Activated CD4-positive, alpha-beta T cell treated with anti-CD3 and anti-CD28 coated beads for 4 hours (primary cell): ENCODE measurements at regions not wholly inside any gene's neighbourhood (a gene's known extent, or its start where the extent isn't known, plus 50 kb on each side); places are given as distances from the start of the nearest gene placed in this dataset.
"Not testable (repeated sequence)": the region's sequence is repeated elsewhere in the genome, so short reads cannot be mapped to it uniquely, and the experiment has no call there.

Experiments
- DNase-seq, 2 donors: peaks; one replicate each; pipeline ENCODE4 v3.0.0-alpha.2; 2020

DNA sequence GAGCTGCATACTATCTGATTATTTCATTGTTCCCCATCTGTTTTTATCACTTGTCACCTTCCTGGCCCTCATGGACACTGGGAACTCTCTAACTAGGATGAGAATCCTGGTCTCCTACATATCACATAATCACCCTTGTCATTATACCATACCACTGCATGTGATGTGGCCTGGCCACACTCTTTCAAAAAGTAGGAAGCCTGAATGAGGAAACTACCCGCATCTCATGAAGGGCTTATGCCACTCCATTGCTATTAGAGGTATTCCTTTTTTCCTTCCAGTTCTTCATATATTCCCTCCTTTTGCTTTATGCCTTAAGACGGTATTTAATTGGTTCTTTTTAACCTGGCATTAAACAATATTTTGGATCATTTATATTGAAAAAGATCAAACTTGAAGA is 1341.4 kb upstream of the NUDT12 start:
- no peak for DNase-seq

- no peak for DNase-seq
Observed at GRCh38 chr5:104891596-104891995, 1329.0 kb upstream of the NUDT12 start.

- DNase-seq, result no peak
Observed at GRCh38 chr5:104890767-104891166, 1328.2 kb upstream of the NUDT12 start.

DNA sequence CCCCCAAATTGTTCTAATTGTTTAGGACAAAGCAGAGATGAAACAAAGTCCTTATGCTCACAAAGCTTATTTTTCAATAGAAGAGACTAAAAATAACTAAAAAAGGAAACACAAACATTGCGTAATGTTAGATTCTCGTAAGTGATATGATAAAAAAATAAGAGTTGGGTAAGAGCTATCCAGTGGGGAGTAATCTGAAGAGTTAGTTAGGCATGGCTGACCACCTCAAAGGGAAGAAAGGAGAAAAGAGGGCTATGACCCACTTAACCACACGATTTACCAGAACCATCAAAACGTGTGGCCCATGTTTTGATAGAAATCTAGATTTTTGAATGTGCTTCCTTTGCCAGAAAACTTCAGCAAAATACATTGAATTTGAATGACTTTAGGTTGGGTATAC is 1296.8 kb upstream of the NUDT12 start:
- no peak for DNase-seq

DNA sequence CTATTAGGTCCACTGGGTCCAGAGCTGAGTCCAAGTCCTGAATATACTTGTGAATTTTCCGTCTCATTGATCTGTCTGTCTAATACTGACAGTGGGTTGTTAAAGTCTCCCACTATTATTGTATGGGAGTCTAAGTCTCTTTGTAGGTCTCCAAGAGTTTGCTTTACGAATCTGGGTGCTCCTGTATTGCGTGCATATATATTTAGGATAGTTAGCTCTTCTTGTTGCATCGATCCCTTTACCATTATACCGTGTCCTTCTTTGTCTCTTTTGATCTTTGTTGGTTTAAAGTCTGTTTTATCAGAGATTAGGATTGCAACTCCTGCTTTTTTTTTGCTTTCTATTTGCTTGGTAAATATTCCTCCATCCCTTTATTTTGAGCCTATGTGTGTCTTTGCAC is 1289.5 kb upstream of the NUDT12 start:
- DNase-seq, result not testable (repeated sequence)

GRCh38 chr5:104845541-104845940 is 1283.0 kb upstream of the NUDT12 start:
- no peak for DNase-seq

DNA sequence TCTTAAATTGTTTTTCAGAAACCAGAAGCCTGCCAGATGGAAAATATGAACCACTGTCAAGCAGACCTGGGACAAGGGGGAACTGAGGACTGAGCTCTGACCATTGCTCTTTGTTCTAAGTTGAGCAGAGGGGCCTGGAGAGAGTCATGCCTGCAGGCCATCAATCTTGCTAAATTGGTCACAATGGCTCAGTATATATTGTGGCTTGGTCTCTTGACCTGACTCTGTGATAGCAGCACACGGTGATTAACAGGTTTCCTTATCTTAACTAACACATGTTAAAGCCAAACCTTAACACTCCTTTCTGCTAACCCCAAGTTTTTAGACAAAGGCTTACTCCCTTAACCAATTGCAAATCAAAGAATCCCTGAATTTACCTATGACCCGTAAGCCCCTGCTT is 1281.2 kb upstream of the NUDT12 start:
- no peak for DNase-seq

- no peak for DNase-seq
Observed at GRCh38 chr5:104840284-104840683, 1277.7 kb upstream of the NUDT12 start.

DNA sequence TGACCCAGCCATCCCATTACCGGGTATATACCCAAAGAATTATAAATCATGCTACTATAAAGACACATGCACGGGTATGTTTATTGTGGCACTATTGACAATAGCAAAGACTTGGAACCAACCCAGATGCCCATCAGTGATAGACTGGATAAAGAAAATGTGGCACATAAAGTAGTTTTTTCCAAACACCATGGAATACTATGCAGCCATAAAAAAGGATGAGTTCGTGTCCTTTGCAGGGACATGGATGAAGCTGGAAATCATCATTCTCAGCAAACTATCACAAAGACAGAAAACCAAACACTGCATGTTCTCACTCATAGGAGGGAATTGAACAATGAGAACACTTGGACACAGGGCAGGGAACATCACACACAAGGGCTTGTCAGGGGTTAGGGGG is 1268.9 kb upstream of the NUDT12 start:
- DNase-seq, result not testable (repeated sequence)

GRCh38 chr5:104821606-104822005 is 1259.0 kb upstream of the NUDT12 start:
- DNase-seq, result no peak

- DNase-seq, result no peak
Observed at GRCh38 chr5:104817127-104817526, 1254.5 kb upstream of the NUDT12 start.

- DNase-seq, result no peak
Observed at GRCh38 chr5:104815212-104815611, 1252.6 kb upstream of the NUDT12 start.

DNA sequence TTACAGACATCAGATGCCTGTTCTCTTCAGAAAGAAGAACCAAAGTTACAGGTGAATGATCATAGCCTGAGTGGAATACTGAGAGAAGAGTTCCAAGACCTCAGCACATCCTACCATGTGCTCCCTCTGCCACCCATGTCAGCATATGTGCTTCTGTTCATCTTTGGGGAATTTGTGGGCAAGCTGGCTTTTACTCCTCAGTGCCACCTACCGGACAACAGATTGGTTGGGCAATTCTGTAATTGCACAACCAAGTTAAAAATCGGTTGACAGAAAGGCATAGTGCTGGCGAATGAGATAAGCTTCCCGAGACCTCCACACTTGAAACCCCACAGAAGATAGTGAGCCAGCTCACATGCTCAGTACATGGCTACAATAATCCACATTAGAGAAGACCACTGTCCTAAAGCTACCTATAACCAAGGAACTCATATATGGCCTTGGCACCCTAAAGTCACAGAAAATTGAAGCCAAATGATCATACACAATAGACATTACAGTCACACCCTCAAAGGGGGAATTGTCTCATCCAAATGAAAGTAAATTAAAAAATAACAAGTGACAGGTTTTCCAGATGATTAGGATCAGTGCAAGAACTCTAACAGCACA is 1238.0 kb upstream of the NUDT12 start:
- no peak for DNase-seq

- DNase-seq, result no peak
Observed at GRCh38 chr5:104793755-104794080, 1231.1 kb upstream of the NUDT12 start.

DNA sequence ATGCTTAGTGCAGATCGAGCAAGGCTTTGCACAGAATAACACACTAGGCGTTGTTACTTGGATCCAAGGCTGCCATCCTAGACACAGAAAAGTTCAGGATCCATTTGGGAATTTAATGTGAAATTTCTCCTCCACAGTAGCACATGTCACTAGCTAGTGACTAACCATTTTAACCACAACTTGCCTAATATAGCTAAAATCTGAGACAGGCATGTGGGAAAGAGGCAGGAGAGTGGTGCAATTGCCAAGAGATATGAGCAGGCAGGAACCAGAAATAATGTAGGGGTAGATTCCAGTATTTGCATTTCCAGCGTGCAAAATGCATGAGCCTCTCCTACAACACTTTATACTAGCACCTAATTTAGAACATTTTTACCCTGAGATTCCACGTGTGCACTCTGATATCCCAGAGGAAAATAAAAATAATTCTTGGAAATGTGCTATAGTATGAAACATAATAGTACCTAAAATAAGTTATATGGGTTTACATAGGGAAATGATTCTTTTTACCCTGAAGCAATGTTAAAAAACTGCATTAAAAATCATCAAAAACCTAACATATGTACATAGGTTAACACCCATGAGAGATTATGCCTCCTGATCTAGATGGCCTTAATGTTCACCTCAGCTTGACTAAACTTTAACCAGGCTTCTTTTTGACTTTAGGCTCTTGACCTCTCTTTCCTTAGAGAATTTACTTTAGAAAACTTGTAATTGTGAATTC is 1230.6 kb upstream of the NUDT12 start:
- no peak for DNase-seq

GRCh38 chr5:104789366-104789765 is 1226.8 kb upstream of the NUDT12 start:
- no peak for DNase-seq

DNA sequence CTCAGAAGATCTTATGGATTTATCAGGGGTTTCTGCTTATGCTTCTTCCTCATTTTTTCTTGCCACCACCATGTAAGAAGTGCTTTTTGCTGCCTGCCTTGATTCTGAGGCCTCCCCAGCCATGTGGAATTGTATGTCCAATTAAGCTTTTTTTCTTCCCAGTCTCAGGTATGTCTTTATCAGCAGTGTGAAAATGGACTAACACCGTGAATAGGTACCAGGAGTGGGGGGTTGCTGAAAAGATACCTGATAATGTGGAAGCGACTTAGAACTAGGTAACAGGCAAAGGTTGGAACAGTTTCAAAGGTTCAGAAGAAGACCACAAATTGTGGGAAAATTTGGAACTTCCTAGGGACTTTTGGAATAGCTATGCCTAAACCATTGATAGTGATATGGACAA is 1222.5 kb upstream of the NUDT12 start:
- no peak for DNase-seq

GRCh38 chr5:104774372-104774771 is 1211.8 kb upstream of the NUDT12 start:
- DNase-seq, result no peak

- DNase-seq, result no peak
Observed at GRCh38 chr5:104764197-104764596, 1201.6 kb upstream of the NUDT12 start.

DNA sequence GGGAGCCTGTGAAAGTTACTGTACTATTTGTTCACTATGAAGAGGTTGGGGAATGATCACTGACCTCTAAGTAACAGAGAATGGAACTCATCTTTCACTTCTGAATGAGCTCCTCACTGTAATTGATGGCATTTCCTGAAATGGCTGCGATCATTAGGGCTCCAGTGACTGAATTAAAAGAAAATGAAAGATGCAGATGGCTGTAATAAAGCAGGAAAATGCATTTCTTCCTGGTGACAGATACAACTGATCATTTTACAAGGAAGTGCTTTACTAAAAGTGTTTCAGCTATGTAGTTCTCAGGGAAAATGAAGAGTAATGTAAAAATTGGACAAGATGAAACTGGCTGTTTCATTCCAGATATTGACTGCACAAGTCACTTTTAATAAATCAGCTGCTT is 1200.6 kb upstream of the NUDT12 start:
- no peak for DNase-seq

- no peak for DNase-seq
Observed at GRCh38 chr5:104757915-104758314, 1195.3 kb upstream of the NUDT12 start.

- DNase-seq, result no peak
Observed at GRCh38 chr5:104755806-104756205, 1193.2 kb upstream of the NUDT12 start.

- DNase-seq, result no peak
Observed at GRCh38 chr5:104754311-104754995, 1191.9 kb upstream of the NUDT12 start.

DNA sequence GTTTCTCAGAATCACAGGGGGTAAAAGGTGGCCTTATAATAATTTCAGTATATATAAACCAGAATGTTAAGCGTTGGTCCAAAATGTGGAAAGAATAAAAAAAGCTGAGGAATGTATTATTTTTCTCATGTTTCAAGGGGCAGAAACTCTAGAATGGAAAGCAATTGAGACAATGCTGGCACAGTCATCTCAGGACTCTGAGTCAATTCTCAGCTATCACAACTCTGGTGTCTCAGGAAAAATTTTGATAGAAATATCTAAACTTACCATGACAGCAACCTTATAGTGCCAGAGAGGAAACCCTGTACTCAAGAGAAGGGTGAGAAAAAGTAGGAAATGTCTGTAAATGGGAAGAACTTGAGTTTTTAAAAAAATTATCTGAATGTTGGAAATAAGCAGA is 1189.4 kb upstream of the NUDT12 start:
- no peak for DNase-seq

DNA sequence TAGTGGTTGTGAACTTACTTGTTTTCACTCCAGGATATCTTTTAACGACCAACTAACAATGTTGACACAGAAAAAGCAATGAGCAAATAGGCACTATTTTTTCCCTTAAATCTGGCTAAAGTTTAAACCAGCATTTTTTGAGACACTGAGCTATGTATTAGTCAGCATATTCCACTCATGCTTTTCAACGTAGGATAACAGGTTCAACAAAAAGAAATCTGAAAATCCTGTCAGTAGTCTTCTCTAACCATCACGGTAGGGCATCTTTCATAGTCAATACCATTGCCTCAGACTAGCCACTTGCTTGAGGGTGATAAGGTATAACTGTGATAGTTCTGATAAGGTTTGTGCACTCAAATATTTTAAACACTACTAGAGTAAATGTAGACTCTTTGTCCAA is 1177.3 kb upstream of the NUDT12 start:
- DNase-seq, result no peak
